GM21737 (cell line): ENCODE measurements at regions not wholly inside any gene's neighbourhood (a gene's known extent, or its start where the extent isn't known, plus 50 kb on each side); places are given as distances from the start of the nearest gene placed in this dataset.
"Not testable (repeated sequence)": the region's sequence is repeated elsewhere in the genome, so short reads cannot be mapped to it uniquely, and the experiment has no call there.

Experiments used
- ATAC-seq: cut with Tn5 transposase; IDR thresholded peaks from one replicate; pipeline ENCODE4 v1.9.1; 2021; ENCODE audit warnings: mild to moderate bottlenecking, moderate library complexity; ENCODE audit not compliant: unreplicated experiment

- no peak for ATAC-seq
These were observed 965.1 kb downstream of the CCSER2 start for GRCh38 chr10:85293483-85293882.

- ATAC-seq: no peak
These were observed 983.4 kb downstream of the CCSER2 start for GRCh38 chr10:85311613-85312337.

- ATAC-seq: no peak
These were observed 987.3 kb downstream of the CCSER2 start for GRCh38 chr10:85315657-85316056.

- ATAC-seq: no peak
These were observed 987.9 kb downstream of the CCSER2 start for GRCh38 chr10:85316276-85316675.

- no peak for ATAC-seq
These were observed 989.4 kb downstream of the CCSER2 start for GRCh38 chr10:85317827-85318226.

- ATAC-seq: no peak
These were observed 990.7 kb downstream of the CCSER2 start for GRCh38 chr10:85318809-85319807.

- no peak for ATAC-seq
These were observed 991.4 kb downstream of the CCSER2 start for GRCh38 chr10:85319826-85320225.

- no peak for ATAC-seq
These were observed 1005.2 kb downstream of the CCSER2 start for GRCh38 chr10:85333594-85333993.

- ATAC-seq: no peak
These were observed 1004.2 kb downstream of the GRID1 start for GRCh38 chr10:85362401-85362800.

- ATAC-seq: no peak
These were observed 989.4 kb downstream of the GRID1 start for GRCh38 chr10:85377029-85377806.

- ATAC-seq: no peak
These were observed 987.3 kb downstream of the GRID1 start for GRCh38 chr10:85379338-85379737.

GRCh38 chr10:85400981-85401695 is 965.5 kb downstream of the GRID1 start:
- ATAC-seq: no peak

- no peak for ATAC-seq
These were observed 964.1 kb downstream of the GRID1 start for GRCh38 chr10:85402541-85402940.

- no peak for ATAC-seq
These were observed 959.5 kb downstream of the GRID1 start for GRCh38 chr10:85407088-85407487.

GRCh38 chr10:85408388-85408787 is 958.2 kb downstream of the GRID1 start:
- ATAC-seq: no peak

- ATAC-seq: not testable (repeated sequence)
These were observed 956.0 kb downstream of the GRID1 start for GRCh38 chr10:85410586-85410985.

GRCh38 chr10:85413570-85413969 is 953.0 kb downstream of the GRID1 start:
- ATAC-seq: no peak

- no peak for ATAC-seq
These were observed 945.9 kb downstream of the GRID1 start for GRCh38 chr10:85420501-85421191.

GRCh38 chr10:85421421-85421820 is 945.2 kb downstream of the GRID1 start:
- no peak for ATAC-seq

GRCh38 chr10:85429126-85429525 is 937.5 kb downstream of the GRID1 start:
- no peak for ATAC-seq
